Motor neuron (in vitro differentiated cells): ENCODE measurements at regions not wholly inside any gene's neighbourhood (a gene's known extent, or its start where the extent isn't known, plus 50 kb on each side); places are given as distances from the start of the nearest gene placed in this dataset.
A peak's percentile ranks its signal among the peaks of the same experiment; 100 is the strongest.

ENCODE experiments used
- ATAC-seq, 8 experiments: fragments of 200-7000 bp; cut with Tn5 transposase; replicated peaks in 6 of 8; 2 replicates each; pipeline ENCODE4 v1.8.0; 2021; ENCODE audit warnings: mild to moderate bottlenecking in 8 of 8, moderate library complexity in 8 of 8
- H3K27ac ChIP-seq, 2 donors: fragments of 250-450 bp; sonication (Bioruptor Pico); 2 replicates each; pipeline ENCODE4 v1.9.0; 2021; ENCODE audit warnings: antibody characterized with exemption in 2 of 2, mild to moderate bottlenecking in 2 of 2, moderate library complexity in 1 of 2
- H3K4me1 ChIP-seq, 2 donors: fragments of 250-450 bp; sonication (Bioruptor Pico); replicated peaks in 1 of 2; 2 replicates each; pipeline ENCODE4 v1.6.1; 2021; ENCODE audit warnings: antibody characterized with exemption in 2 of 2, mild to moderate bottlenecking in 2 of 2, moderate library complexity in 1 of 2
- H3K4me3 ChIP-seq, 5 donors: fragments of 250-450 bp; sonication (Bioruptor Pico); 2 replicates each; pipeline ENCODE4 v1.9.0; 2021; ENCODE audit warnings: antibody characterized with exemption in 5 of 5, mild to moderate bottlenecking in 5 of 5, moderate library complexity in 4 of 5
- WGBS, 10 experiments: fragments of 450-650 bp; shearing (Covaris generic); methylation state at CpG; one replicate each; pipeline ENCODE4 v1.0.0; 2022; 5-methylcytosine and 5-hydroxymethylcytosine counted together
- in situ Hi-C, 9 experiments: fragments of 400-800 bp; cut with MboI; loops; one replicate each; pipeline ENCODE4 v1.15.0; 2021; ENCODE audit warnings: low sequenced_read_pairs in 9 of 9, low pct_unique_long_range_greater_than_20kb in 2 of 9; ENCODE audit not compliant: unreplicated experiment in 9 of 9

GRCh38 chr3:157650699-157651098, 147.5 kb upstream of the VEPH1 start:
- no peak for ATAC-seq
- in situ Hi-C loops = no loop called here
- WGBS, 10 experiments = 29 to 100% (median 82%) methylated on average over 1 of the region's 1 CpG
- no peaks in the 10 kb centered on the region for H3K4me1 ChIP-seq
- H3K4me3 ChIP-seq = no peak overlapping the region
- H3K27ac ChIP-seq = no peak overlapping the region

- 20 to 71% (median 39%) methylated on average over 1 of the region's 1 CpG; no CpG with 5 or more reads in 6 of the 10 experiments for WGBS, 10 experiments
- Histone ChIP-seq H3K4me3 (no peak overlapping the region), H3K27ac (no peak overlapping the region), H3K4me1 (no peaks in the 10 kb centered on the region)
- in situ Hi-C loops = no loop called here
- peak in 1 of 8 experiments; percentile 72 for ATAC-seq
Measured at GRCh38 chr3:157650172-157650571, 147.0 kb upstream of the VEPH1 start.

DNA sequence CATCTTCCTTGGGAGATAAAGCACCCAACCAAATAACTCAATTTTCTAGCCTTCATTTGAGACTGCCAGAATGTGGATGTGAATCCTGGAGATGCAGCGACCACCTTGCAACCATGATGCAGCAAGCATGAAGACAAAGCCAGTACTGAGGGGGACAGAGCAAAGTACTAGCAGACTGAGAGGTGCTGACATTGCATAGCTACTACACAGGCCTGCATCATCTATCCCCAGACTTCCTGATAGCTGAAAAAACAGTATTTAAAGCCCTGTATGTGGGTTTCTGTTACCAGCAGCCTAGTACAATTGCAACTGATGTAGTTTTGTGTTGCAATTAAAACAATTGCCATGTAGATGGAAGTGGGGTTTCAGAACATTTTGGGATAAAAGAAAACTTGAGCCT, 146.3 kb upstream of the VEPH1 start:
- no peak overlapping the region for H3K4me3 ChIP-seq
- no peak for ATAC-seq
- no peak overlapping the region for H3K27ac ChIP-seq
- H3K4me1 ChIP-seq = no peaks in the 10 kb centered on the region
- WGBS, 10 experiments = 100% methylated on average over 1 of the region's 1 CpG; no CpG with 5 or more reads in 8 of the 10 experiments
- in situ Hi-C loops = no loop called here

DNA sequence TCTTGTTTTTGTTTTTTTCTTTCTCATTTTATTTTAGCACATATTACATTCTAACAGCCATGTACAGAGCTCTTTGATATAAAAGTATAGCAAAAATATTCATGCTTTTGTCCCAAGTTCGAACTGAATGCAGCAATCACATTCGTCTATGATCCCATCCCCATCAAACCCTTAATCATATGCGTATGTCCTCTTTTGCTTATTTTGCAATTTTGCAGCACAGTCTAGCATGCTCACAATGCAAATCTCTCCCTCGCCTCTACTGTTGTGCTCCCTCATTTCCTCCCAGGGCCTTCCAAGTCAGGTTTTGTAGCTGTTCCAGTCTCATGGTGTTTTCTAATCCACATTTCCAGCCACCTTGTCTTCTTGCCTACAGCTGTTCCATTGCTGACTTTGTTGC, 144.6 kb upstream of the VEPH1 start:
- in situ Hi-C loops = no loop called here
- WGBS, 10 experiments = 28 to 96% (median 70%) methylated on average over 2 to 4 of the region's 4 CpGs; no CpG with 5 or more reads in 1 of the 10 experiments
- no peaks in the 10 kb centered on the region for H3K4me1 ChIP-seq
- no peak overlapping the region for H3K27ac ChIP-seq
- ATAC-seq = peak in 3 of 8 experiments; percentile 28 to 46 (median 40)
- H3K4me3 ChIP-seq = no peak overlapping the region

- WGBS, 10 experiments = 40 to 100% (median 88%) methylated on average over 1 to 2 of the region's 2 CpGs; no CpG with 5 or more reads in 1 of the 10 experiments
- ATAC-seq = peak in 4 of 8 experiments; percentile 53 to 98 (median 60)
- in situ Hi-C loops = no loop called here
- H3K4me3 ChIP-seq = no peak overlapping the region
- H3K27ac ChIP-seq = no peak overlapping the region
- H3K4me1 ChIP-seq = no peaks in the 10 kb centered on the region
Measured at GRCh38 chr3:157639756-157640426, 136.7 kb upstream of the VEPH1 start.

- H3K4me1 ChIP-seq = no peaks in the 10 kb centered on the region
- H3K27ac ChIP-seq = no peak overlapping the region
- H3K4me3 ChIP-seq = no peak overlapping the region
- ATAC-seq = no peak
- WGBS, 10 experiments = 0 to 63% (median 9%) methylated on average over 1 of the region's 1 CpG; no CpG with 5 or more reads in 2 of the 10 experiments
- in situ Hi-C loops = no loop called here
Measured at GRCh38 chr3:157637866-157638265, 134.7 kb upstream of the VEPH1 start.

GRCh38 chr3:157633241-157633640, 130.0 kb upstream of the VEPH1 start:
- WGBS, 10 experiments = 43 to 100% (median 80%) methylated on average over 1 to 2 of the region's 2 CpGs; no CpG with 5 or more reads in 2 of the 10 experiments
- H3K4me1 ChIP-seq = peaks cover 14% of the 10 kb centered on the region in 2 donors
- no peak overlapping the region for H3K27ac ChIP-seq
- ATAC-seq = peak in 1 of 8 experiments; percentile 52
- no peak overlapping the region for H3K4me3 ChIP-seq
- in situ Hi-C loops = no loop called here

- Histone ChIP-seq H3K4me3 (no peak overlapping the region), H3K27ac (no peak overlapping the region), H3K4me1 (peaks cover 14% of the 10 kb centered on the region in 2 donors)
- WGBS, 10 experiments = 0 to 86% (median 33%) methylated on average over 1 to 3 of the region's 3 CpGs; no CpG with 5 or more reads in 3 of the 10 experiments
- peak in 3 of 8 experiments; percentile 30 to 75 (median 56) for ATAC-seq
- in situ Hi-C loops = no loop called here
Measured at GRCh38 chr3:157632075-157632474, 128.9 kb upstream of the VEPH1 start.

DNA sequence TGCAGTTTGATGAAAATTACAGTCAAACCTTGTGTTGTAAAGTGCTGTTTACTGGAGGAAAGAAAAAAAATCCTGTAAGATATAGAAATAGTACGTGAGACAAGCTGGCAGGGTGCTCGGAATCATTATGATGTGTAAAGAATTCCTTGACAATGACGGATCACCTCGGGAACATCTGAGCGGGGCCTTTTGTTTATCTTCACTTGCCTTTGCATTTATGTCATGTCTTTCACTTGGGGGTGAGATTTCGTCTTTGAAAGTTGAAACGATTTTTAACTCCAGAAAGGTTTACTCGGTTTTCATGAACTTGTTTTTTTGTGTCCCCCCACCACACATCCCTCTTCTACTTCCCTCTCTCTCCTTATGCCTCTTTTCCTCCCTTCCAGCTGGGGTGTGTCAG, 128.3 kb upstream of the VEPH1 start:
- Histone ChIP-seq H3K4me1 (peaks cover 14% of the 10 kb centered on the region in 2 donors), H3K4me3 (no peak overlapping the region), H3K27ac (no peak overlapping the region)
- peak in 5 of 8 experiments; percentile 33 to 71 (median 38) for ATAC-seq
- WGBS, 10 experiments = 6 to 89% (median 21%) methylated on average over 1 to 8 of the region's 8 CpGs
- in situ Hi-C loops = no loop called here

GRCh38 chr3:157626817-157627216, 123.6 kb upstream of the VEPH1 start:
- in situ Hi-C loops = no loop called here
- Histone ChIP-seq H3K4me1 (peaks cover 8% of the 10 kb centered on the region in 2 donors), H3K4me3 (no peak overlapping the region), H3K27ac (no peak overlapping the region)
- ATAC-seq = no peak
- 20 to 100% (median 65%) methylated on average over 1 to 3 of the region's 3 CpGs; no CpG with 5 or more reads in 4 of the 10 experiments for WGBS, 10 experiments

- 50 to 100% (median 82%) methylated on average over 1 to 2 of the region's 2 CpGs for WGBS, 10 experiments
- no peak for ATAC-seq
- Histone ChIP-seq H3K4me1 (peaks cover 0 to 6% of the 10 kb centered on the region in 2 donors), H3K4me3 (no peak overlapping the region), H3K27ac (no peak overlapping the region)
- in situ Hi-C loops = loop anchor here in 6 of 9 experiments (25.0 kb wide), 5 partner anchors 288 to 812 kb away; partner anchors contain the start of genes RSRC1 (in 2 of the 6) and SHOX2 (in 2 of the 6)
Measured at GRCh38 chr3:157624801-157625200, 121.6 kb upstream of the VEPH1 start.

DNA sequence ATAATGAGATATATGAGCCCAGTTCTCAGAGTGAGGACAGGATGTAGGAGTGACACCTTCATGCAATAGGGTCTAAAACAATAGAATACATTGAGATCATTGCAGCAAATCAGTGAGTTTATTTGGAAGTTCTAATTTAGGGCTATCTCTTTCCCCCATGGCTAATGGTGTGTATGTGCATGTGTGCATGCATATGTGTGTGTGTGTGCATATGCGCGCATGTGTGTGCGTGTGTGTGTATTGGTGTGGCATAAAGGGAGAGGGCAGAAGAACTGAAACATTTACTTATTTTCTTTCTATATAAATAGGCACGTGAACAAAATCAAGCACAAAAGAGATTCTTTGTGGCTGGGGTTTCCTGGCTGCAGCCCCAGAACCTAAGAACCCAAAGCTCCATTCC, 115.7 kb upstream of the VEPH1 start:
- Histone ChIP-seq H3K27ac (no peak overlapping the region), H3K4me1 (peaks cover 4 to 11% of the 10 kb centered on the region in 2 donors), H3K4me3 (no peak overlapping the region)
- 17 to 100% (median 67%) methylated on average over 1 to 4 of the region's 4 CpGs; no CpG with 5 or more reads in 2 of the 10 experiments for WGBS, 10 experiments
- in situ Hi-C loops = loop anchor here in 6 of 9 experiments (25.0 kb wide), 5 partner anchors 293 to 818 kb away; partner anchors contain the start of genes RSRC1 (in 2 of the 6) and SHOX2 (in 2 of the 6)
- peak in 1 of 8 experiments; percentile 55 for ATAC-seq

DNA sequence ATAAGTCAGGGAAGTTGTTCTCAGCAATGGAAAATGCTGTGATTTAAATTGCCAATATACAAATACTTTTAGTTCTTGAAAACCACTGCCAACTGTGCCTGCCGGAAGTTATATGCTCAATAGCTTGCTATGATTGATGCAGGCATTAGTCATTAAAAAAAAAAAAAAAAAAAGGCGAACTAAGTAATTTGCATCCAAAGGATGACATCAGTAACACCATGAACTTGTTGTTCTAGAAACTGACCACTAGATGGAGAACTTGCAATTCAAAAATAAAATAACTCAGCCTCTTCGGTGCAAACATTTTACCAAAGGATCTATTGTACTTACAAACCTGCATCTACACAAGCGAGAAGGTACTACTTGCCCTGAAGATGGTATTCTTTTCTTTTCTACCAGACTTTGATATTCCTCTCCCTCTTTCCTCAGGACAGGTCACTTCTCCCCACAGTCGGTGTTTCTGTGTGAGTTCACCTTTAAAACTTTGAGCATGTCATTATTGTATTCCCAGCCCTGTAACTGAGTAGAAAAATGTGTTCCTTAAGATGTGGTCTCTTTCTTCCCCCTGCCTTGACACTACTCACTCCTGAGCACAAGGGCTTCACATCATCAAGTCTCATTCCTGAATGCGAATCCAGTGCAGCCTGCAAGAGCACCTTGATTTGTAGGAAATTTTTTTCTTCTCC, 115.0 kb upstream of the VEPH1 start:
- peak; percentile 64 to 93 (median 79) for ATAC-seq
- no peak overlapping the region for H3K27ac ChIP-seq
- peaks cover 4 to 11% of the 10 kb centered on the region in 2 donors for H3K4me1 ChIP-seq
- 0 to 25% (median 15%) methylated on average over 3 to 6 of the region's 6 CpGs for WGBS, 10 experiments
- no peak overlapping the region for H3K4me3 ChIP-seq
- in situ Hi-C loops = loop anchor here in 6 of 9 experiments (25.0 kb wide), 5 partner anchors 294 to 819 kb away; partner anchors contain the start of genes RSRC1 (in 2 of the 6) and SHOX2 (in 2 of the 6)
